ENCODE measurements at regions not wholly inside any gene's neighbourhood (a gene's known extent, or its start where the extent isn't known, plus 50 kb on each side); places are given as distances from the start of the nearest gene placed in this dataset.

DNA sequence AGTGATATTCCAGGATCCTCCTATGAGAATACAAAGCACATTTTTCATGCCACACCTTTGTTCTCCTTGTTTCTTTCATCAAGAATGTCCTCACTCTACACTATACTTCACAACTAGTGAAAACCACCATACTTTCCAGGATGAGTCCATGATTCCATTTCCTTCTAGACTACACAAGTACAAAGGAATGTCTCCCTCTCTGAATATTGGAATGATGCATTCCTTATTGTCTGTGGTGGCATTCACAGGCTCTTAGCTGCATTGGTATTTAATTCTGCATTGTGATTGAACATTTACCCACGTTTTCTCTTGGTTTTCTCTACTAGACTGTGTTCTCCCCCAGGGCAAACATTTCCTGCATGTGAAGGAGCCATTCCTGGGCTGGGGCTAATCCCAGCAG lies 217.5 kb downstream of the RAP2B start:
- no peak for ATAC-seq
- DNase-seq (ENCODE audit: low read depth, low spot score), result no peak
- ChIA-PET POLR2A (no interaction called here), CTCF (no interaction called here), SMC1A (ENCODE audit: uncharacterized antibody, unreplicated experiment) (no interaction called here), RAD21 (ENCODE audit: unreplicated experiment) (no interaction called here)
- Histone ChIP-seq H3K4me1 (ENCODE audit: control insufficient read depth, insufficient read depth, low read length) (no peaks in the 10 kb centered on the region), H3K4me3 (no peak overlapping the region), H3K27ac (ENCODE audit: control insufficient read depth, insufficient read depth) (no peak overlapping the region), H3K27me3 (replicated peaks in 1 of 2; ENCODE audit: control insufficient read depth in 2 of 2, insufficient read depth in 2 of 2, low read length in 1 of 2) (no peaks in the 10 kb centered on the region), H3K9me3 (replicated peaks; ENCODE audit: control insufficient read depth, insufficient read depth, low read length) (no peaks in the 10 kb centered on the region), H2AFZ (ENCODE audit: control insufficient read depth, low read depth, low read length) (no peak overlapping the region), H3K4me2 (ENCODE audit: control insufficient read depth, insufficient read depth) (no peak overlapping the region), H3K9ac (ENCODE audit: control insufficient read depth, insufficient read depth, low read length) (no peak overlapping the region), H3K79me2 (ENCODE audit: control insufficient read depth, insufficient read depth, low read length) (no peaks in the 10 kb centered on the region), H3K36me3 (ENCODE audit: control insufficient read depth in 2 of 2, insufficient read depth in 2 of 2, low read length in 1 of 2) (no peaks in the 10 kb centered on the region), H4K20me1 (ENCODE audit: control insufficient read depth, insufficient read depth) (no peaks in the 10 kb centered on the region)
- BruUV-seq (replicated peaks), result no TSS peak
- 5% methylated on average over 1 of the region's 1 CpG for WGBS (ENCODE audit: insufficient coverage, insufficient replicate concordance, low lambda C conversion rate, missing lambda C conversion rate)
- FAIRE-seq, result no peak
- intact Hi-C loops (cut with micrococcal nuclease; ENCODE audit: unreplicated experiment) (no loop called here), in situ Hi-C loops (cut with MboI) (no loop called here)
- TF ChIP-seq NR2C1 (IDR thresholded peaks at IDR 0.05), result no peak
- TF ChIP-seq MTA3 (IDR thresholded peaks at IDR 0.05; ENCODE audit: borderline replicate concordance, low read length), result no peak
- TF ChIP-seq CHD4 (IDR thresholded peaks at IDR 0.05), result no peak
- TF ChIP-seq RFX5 (IDR thresholded peaks at IDR 0.05; ENCODE audit: low read depth, low read length), result no peak
- TF ChIP-seq ZBED1 (IDR thresholded peaks at IDR 0.05; ENCODE audit: borderline replicate concordance), result no peak
- TF ChIP-seq SIN3A (IDR thresholded peaks at IDR 0.05; ENCODE audit: low read depth, low read length), result no peak
- TF ChIP-seq, protein P1, sequence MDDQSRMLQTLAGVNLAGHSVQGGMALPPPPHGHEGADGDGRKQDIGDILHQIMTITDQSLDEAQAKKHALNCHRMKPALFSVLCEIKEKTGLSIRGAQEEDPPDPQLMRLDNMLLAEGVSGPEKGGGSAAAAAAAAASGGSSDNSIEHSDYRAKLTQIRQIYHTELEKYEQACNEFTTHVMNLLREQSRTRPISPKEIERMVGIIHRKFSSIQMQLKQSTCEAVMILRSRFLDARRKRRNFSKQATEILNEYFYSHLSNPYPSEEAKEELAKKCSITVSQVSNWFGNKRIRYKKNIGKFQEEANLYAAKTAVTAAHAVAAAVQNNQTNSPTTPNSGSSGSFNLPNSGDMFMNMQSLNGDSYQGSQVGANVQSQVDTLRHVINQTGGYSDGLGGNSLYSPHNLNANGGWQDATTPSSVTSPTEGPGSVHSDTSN (IDR thresholded peaks at IDR 0.05; ENCODE audit: insufficient replicate concordance, low read depth, low read length), result no peak
- no peak for TF ChIP-seq BCL11A (IDR thresholded peaks at IDR 0.05; ENCODE audit: low read depth, low read length)
- TF ChIP-seq RUNX3 (IDR thresholded peaks at IDR 0.05; ENCODE audit: low read length), result no peak
- no peak for TF ChIP-seq RAD51 (IDR thresholded peaks at IDR 0.05)
- TF ChIP-seq TBL1XR1 (IDR thresholded peaks at IDR 0.05; ENCODE audit: low read depth, low read length), result no peak

DNA sequence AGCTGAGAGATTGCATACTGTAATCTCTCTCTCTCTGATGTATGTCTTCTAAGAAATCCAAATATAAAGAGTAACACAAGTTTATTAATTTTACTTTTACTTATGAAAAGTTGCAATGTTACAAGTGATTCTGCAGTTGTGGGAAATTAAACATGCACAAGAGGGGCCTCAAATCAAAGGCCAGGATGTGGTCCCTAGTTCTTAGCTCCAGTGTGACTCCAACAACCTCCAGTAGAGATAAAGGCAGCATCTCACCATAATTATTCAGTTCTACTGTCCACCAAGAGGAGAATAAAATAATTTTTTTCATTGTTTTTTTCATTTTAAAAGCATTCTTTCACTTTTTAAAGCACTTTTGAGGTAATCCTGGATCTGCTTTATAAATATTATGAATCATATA lies 223.3 kb downstream of the RAP2B start:
- no peak overlapping the region for H3K27ac ChIP-seq (ENCODE audit: control insufficient read depth, insufficient read depth)
- H3K9me3 ChIP-seq (replicated peaks; ENCODE audit: control insufficient read depth, insufficient read depth, low read length), result no peaks in the 10 kb centered on the region
- H3K4me3 ChIP-seq, result no peak overlapping the region
- intact Hi-C loops (cut with micrococcal nuclease; ENCODE audit: unreplicated experiment), result no loop called here
- FAIRE-seq (no peak), DNase-seq (ENCODE audit: low read depth, low spot score) (no peak), ATAC-seq (no peak)
- RAD21 ChIA-PET (ENCODE audit: unreplicated experiment), result no interaction called here
- no peak overlapping the region for H2AFZ ChIP-seq (ENCODE audit: control insufficient read depth, low read depth, low read length)
- H3K27me3 ChIP-seq (replicated peaks in 1 of 2; ENCODE audit: control insufficient read depth in 2 of 2, insufficient read depth in 2 of 2, low read length in 1 of 2), result no peaks in the 10 kb centered on the region
- no TSS peak for BruUV-seq (replicated peaks)
- no peaks in the 10 kb centered on the region for H4K20me1 ChIP-seq (ENCODE audit: control insufficient read depth, insufficient read depth)
- no peak overlapping the region for H3K4me2 ChIP-seq (ENCODE audit: control insufficient read depth, insufficient read depth)
- POLR2A ChIA-PET, result no interaction called here
- no peak overlapping the region for H3K9ac ChIP-seq (ENCODE audit: control insufficient read depth, insufficient read depth, low read length)
- H3K36me3 ChIP-seq (ENCODE audit: control insufficient read depth in 2 of 2, insufficient read depth in 2 of 2, low read length in 1 of 2), result no peaks in the 10 kb centered on the region
- no peaks in the 10 kb centered on the region for H3K79me2 ChIP-seq (ENCODE audit: control insufficient read depth, insufficient read depth, low read length)
- H3K4me1 ChIP-seq (ENCODE audit: control insufficient read depth, insufficient read depth, low read length), result no peaks in the 10 kb centered on the region
- SMC1A ChIA-PET (ENCODE audit: uncharacterized antibody, unreplicated experiment), result no interaction called here
- CTCF ChIA-PET, result no interaction called here
- in situ Hi-C loops (cut with MboI), result no loop called here
- TF ChIP-seq, protein P2, sequence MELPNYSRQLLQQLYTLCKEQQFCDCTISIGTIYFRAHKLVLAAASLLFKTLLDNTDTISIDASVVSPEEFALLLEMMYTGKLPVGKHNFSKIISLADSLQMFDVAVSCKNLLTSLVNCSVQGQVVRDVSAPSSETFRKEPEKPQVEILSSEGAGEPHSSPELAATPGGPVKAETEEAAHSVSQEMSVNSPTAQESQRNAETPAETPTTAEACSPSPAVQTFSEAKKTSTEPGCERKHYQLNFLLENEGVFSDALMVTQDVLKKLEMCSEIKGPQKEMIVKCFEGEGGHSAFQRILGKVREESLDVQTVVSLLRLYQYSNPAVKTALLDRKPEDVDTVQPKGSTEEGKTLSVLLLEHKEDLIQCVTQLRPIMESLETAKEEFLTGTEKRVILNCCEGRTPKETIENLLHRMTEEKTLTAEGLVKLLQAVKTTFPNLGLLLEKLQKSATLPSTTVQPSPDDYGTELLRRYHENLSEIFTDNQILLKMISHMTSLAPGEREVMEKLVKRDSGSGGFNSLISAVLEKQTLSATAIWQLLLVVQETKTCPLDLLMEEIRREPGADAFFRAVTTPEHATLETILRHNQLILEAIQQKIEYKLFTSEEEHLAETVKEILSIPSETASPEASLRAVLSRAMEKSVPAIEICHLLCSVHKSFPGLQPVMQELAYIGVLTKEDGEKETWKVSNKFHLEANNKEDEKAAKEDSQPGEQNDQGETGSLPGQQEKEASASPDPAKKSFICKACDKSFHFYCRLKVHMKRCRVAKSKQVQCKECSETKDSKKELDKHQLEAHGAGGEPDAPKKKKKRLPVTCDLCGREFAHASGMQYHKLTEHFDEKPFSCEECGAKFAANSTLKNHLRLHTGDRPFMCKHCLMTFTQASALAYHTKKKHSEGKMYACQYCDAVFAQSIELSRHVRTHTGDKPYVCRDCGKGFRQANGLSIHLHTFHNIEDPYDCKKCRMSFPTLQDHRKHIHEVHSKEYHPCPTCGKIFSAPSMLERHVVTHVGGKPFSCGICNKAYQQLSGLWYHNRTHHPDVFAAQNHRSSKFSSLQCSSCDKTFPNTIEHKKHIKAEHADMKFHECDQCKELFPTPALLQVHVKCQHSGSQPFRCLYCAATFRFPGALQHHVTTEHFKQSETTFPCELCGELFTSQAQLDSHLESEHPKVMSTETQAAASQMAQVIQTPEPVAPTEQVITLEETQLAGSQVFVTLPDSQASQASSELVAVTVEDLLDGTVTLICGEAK (IDR thresholded peaks at IDR 0.05; ENCODE audit: borderline replicate concordance), result no peak
- TF ChIP-seq SMAD5 (IDR thresholded peaks at IDR 0.05; ENCODE audit: low read depth) (no peak), ZZZ3 (IDR thresholded peaks at IDR 0.05; ENCODE audit: control insufficient read depth, insufficient read length, low read depth) (no peak), NFYA (IDR thresholded peaks at IDR 0.05; ENCODE audit: borderline replicate concordance, low read depth, low read length) (no peak), RUNX3 (IDR thresholded peaks at IDR 0.05; ENCODE audit: low read length) (no peak)

Measured in GM12878 (cell line).